Right cardiac atrium (tissue), 5 donors: ENCODE measurements at regions not wholly inside any gene's neighbourhood (a gene's known extent, or its start where the extent isn't known, plus 50 kb on each side); places are given as distances from the start of the nearest gene placed in this dataset.

Source experiments
- ATAC-seq, 2 donors: fragments of 200-7000 bp; cut with Tn5 transposase; one replicate each; pipeline versions ENCODE4 v1.8.0 to v1.9.1; 2020; ENCODE audit warnings: moderate library complexity in 2 of 2, mild to moderate bottlenecking in 1 of 2
- DNase-seq, 3 donors: peaks; one replicate each; pipeline ENCODE4 v3.0.0-alpha.2; 2020
- H3K27ac ChIP-seq: one replicate; pipeline ENCODE4 v1.5.1; 2013; ENCODE audit warnings: mild to moderate bottlenecking, low read length, control low read depth, moderate library complexity
- H3K27me3 ChIP-seq: one replicate; pipeline ENCODE4 v1.6.1; 2013; ENCODE audit not compliant: control insufficient read depth, insufficient read depth
- H3K4me1 ChIP-seq: one replicate; pipeline ENCODE4 v1.6.1; 2013; ENCODE audit warnings: low read length; ENCODE audit not compliant: control insufficient read depth, insufficient read depth
- H3K4me3 ChIP-seq: one replicate; pipeline ENCODE4 v1.5.1; 2013; ENCODE audit warnings: low read length, control low read depth
- H3K9me3 ChIP-seq: one replicate; pipeline ENCODE4 v1.6.1; 2013; ENCODE audit warnings: low read length; ENCODE audit not compliant: control insufficient read depth
- WGBS: extraction: QIAGEN DNeasy Blood & Tissue Kit; methylation state at CpG from one replicate; pipeline ENCODE4 v1.1.7; 2013; 5-methylcytosine and 5-hydroxymethylcytosine counted together
- intact Hi-C, 4 donors: fragments of 100-400 bp; cut with DNase I; formaldehyde crosslinking; loops; one replicate each; pipeline versions ENCODE4 v1.11.0 to v1.14.0; 2022 to 2023
- donor health status: healthy with polysubstance abuse.
- donor health status: DM: no; HTN: yes; CAD: no.
- donor health status: DM: no; HTN: no; CAD: no.
- donor health status: DM: no; HTN: yes; CAD: no; lungs with severe emphysema.
- donor health status: DM: yes; HTN: yes; CAD: no.

GRCh38 chr17:74077231-74077630, 126.2 kb upstream of the RPL38 start:
- H3K9me3 ChIP-seq = no peaks in the 10 kb centered on the region
- no peaks in the 10 kb centered on the region for H3K4me1 ChIP-seq
- H3K4me3 ChIP-seq = no peak overlapping the region
- H3K27me3 ChIP-seq = no peaks in the 10 kb centered on the region
- H3K27ac ChIP-seq = no peak overlapping the region
- intact Hi-C loops = no loop called here
- ATAC-seq (no peak), DNase-seq (no peak)

DNA sequence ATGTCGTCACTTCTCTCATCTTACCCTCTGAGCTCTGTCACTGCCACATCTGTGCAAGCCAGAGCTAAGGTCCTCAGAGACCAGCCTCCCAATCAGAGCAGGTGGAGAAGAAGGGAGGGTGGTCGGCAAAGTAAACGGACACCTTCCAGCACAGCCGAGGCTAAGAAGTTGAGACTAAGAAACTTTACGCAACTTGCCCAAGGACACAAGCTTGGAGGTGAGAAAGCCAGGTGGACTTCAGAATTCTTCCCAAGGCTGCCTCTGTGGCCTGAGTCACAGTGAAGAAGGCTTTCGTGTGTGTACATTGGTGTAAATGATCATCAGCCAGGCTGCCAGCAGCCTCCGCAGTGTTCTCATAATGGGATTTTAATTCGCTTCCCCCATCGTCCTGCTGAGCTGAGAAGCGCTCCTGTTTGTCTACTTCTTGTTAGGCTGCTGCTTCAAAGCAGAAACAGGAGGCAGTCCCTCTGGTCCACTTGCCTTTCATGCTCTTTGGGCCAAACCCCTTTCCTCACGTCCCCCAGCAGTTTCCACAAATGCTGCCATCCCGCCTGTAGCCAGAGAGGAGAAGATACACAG, 125.0 kb upstream of the RPL38 start:
- intact Hi-C loops = no loop called here
- Histone ChIP-seq H3K4me1 (no peaks in the 10 kb centered on the region), H3K27ac (no peak overlapping the region), H3K4me3 (no peak overlapping the region), H3K27me3 (no peaks in the 10 kb centered on the region), H3K9me3 (no peaks in the 10 kb centered on the region)
- no peak for ATAC-seq
- no peak for DNase-seq
- 65% methylated on average over 12 of the region's 12 CpGs for WGBS

DNA sequence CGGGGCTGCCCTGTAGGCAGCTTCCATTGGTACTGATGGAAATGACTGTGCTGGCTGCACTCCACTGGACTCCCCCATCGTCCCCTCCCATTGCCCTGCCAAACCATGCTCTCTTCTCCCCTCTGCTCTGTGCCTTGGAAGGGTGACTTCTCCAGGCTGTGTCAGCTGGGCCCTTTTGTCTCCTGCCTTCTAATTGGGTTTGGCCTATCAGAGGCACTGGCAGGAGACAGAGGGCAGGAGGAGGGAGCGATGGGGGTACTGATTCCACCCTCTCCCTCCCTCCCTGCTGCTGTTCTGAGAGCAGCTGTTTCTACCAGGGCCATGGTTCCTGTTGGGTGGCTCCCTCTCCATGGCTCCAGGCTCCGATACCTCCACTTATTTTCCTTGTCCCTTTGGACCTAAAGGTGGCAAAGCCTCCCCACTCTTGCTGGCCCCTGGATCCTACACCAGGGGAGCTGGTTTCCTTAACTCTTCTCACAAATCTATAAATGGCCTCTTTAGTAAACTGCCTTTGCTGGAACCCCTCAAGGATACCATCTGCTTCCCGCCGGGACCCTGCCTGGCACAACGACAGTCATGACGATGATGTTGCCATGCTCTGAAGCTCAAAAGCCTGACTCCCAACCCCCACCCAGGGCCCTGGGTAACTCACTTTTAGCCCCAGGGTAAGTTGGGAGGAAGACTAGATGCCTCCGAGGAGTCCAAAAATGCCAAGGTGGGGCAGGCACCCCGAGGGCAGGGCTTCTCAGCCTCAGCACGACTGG, 123.8 kb upstream of the RPL38 start:
- Histone ChIP-seq H3K4me3 (no peak overlapping the region), H3K4me1 (no peaks in the 10 kb centered on the region), H3K9me3 (no peaks in the 10 kb centered on the region), H3K27me3 (no peaks in the 10 kb centered on the region), H3K27ac (no peak overlapping the region)
- 78% methylated on average over 11 of the region's 11 CpGs for WGBS
- intact Hi-C loops = no loop called here
- no peak for DNase-seq
- no peak for ATAC-seq

DNA sequence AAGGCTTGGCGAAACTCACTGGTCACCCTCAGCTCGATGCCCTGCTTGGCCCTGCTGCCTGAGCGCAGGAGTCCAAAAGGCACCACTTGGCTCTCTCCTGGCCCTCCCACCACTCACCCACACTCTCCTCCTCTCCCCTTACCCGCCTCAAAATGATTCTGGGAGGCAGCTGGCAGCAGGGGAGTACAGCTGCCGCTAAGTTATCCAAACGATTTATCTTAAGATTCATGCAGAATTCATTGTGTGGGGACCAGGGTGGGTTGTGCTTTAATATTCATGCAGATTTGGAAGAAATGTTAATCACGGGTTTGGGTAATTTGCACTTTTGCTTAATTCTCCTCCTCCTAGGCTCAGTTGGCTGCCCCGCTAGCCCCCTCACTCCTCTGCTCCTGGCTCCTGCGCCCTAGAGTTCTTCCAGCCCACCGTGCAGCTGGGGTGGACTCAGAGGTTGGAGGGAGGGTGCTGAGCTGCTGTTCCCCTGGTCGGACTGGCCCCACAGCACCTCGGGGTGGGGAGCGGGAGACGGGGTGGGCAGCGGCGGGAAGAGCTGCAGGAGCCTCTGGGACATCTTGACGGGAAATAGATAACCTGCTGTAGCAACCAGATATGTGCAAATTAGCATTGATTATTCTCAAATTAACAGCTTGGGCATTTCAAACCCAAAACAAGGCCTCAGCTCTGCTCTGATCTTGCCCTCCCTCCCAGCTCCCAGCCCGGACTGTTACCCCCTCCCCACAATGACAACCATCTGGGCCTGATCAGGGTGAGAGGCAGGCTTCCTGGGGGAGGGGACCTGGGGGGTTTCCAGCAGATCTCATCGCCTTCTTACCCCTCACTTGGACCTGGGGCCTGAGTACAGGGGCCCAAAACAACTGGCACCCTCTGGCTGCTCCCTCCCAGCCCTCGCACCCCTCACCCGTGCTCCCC, 122.6 kb upstream of the RPL38 start:
- DNase-seq (no peak), ATAC-seq (no peak)
- peaks cover 1% of the 10 kb centered on the region for H3K9me3 ChIP-seq
- no peak overlapping the region for H3K27ac ChIP-seq
- H3K4me1 ChIP-seq = no peaks in the 10 kb centered on the region
- intact Hi-C loops = no loop called here
- no peaks in the 10 kb centered on the region for H3K27me3 ChIP-seq
- no peak overlapping the region for H3K4me3 ChIP-seq
- WGBS = 33% methylated on average over 21 of the region's 21 CpGs

DNA sequence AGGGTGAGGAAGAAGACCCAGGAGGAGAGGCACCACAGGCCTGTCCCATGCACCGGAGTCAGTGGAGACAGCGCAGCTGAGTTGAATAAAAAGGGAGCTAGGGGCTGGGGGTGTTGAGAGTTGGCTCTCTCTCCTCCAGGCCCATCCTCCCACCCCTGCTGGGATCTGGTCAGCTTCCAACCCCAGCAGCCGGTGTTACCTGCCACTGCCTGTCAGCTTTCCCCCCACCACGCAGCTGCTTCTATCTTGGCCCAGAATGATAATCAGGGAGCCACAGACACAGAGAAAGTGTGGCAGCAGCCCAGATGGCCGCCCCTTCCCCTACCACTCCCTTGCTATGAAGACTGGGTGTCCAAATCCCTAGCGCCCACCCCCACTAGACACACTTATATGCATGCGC, 120.6 kb upstream of the RPL38 start:
- H3K27ac ChIP-seq = no peak overlapping the region
- no peak for ATAC-seq
- 58% methylated on average over 7 of the region's 7 CpGs for WGBS
- H3K9me3 ChIP-seq = peaks cover 1% of the 10 kb centered on the region
- no peak for DNase-seq
- H3K4me3 ChIP-seq = no peak overlapping the region
- H3K27me3 ChIP-seq = no peaks in the 10 kb centered on the region
- no peaks in the 10 kb centered on the region for H3K4me1 ChIP-seq
- intact Hi-C loops = no loop called here

GRCh38 chr17:74083321-74083720, 120.2 kb upstream of the RPL38 start:
- Histone ChIP-seq H3K27ac (no peak overlapping the region), H3K4me3 (no peak overlapping the region), H3K27me3 (no peaks in the 10 kb centered on the region), H3K9me3 (peaks cover 1% of the 10 kb centered on the region), H3K4me1 (no peaks in the 10 kb centered on the region)
- 72% methylated on average over 3 of the region's 3 CpGs for WGBS
- DNase-seq (no peak), ATAC-seq (no peak)
- intact Hi-C loops = no loop called here

- Histone ChIP-seq H3K9me3 (peaks cover 1% of the 10 kb centered on the region), H3K27ac (no peak overlapping the region), H3K4me1 (no peaks in the 10 kb centered on the region), H3K27me3 (no peaks in the 10 kb centered on the region), H3K4me3 (no peak overlapping the region)
- WGBS = 54% methylated on average over 3 of the region's 3 CpGs
- ATAC-seq (no peak), DNase-seq (no peak)
- intact Hi-C loops = no loop called here
Observed at GRCh38 chr17:74085434-74085833, 118.0 kb upstream of the RPL38 start.

- no peak overlapping the region for H3K27ac ChIP-seq
- DNase-seq (no peak), ATAC-seq (no peak)
- intact Hi-C loops = no loop called here
- H3K27me3 ChIP-seq = no peaks in the 10 kb centered on the region
- 64% methylated on average over 9 of the region's 9 CpGs for WGBS
- no peaks in the 10 kb centered on the region for H3K4me1 ChIP-seq
- H3K4me3 ChIP-seq = no peak overlapping the region
- H3K9me3 ChIP-seq = peaks cover 1% of the 10 kb centered on the region
Observed at GRCh38 chr17:74087002-74087585, 116.4 kb upstream of the RPL38 start.

GRCh38 chr17:74088285-74088933, 115.1 kb upstream of the RPL38 start:
- intact Hi-C loops = no loop called here
- Histone ChIP-seq H3K4me1 (no peaks in the 10 kb centered on the region), H3K4me3 (no peak overlapping the region), H3K27ac (no peak overlapping the region), H3K9me3 (peaks cover 1% of the 10 kb centered on the region), H3K27me3 (no peaks in the 10 kb centered on the region)
- no peak for DNase-seq
- 84% methylated on average over 6 of the region's 6 CpGs for WGBS
- no peak for ATAC-seq

DNA sequence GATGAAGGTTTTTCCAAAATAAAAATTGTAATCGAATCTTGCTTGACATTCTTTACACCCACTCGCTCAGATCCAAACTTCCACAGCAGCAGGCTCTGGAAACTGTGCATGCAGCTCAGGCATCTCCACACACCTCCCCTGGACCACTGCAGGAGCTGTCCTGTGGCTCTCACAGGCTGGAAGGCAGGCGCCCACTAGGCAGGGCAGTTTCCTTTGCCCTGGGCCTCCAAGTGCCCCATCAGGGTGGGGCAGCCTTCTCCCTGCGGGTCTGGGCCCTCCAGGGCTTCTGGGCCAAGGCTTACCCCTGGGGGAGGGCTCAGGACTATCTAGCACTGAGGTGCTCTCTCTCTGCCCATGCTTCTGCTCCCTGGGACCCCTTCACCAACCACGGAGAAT, 114.5 kb upstream of the RPL38 start:
- intact Hi-C loops = no loop called here
- ATAC-seq = no peak

More for the DNA sequence above, 114.5 kb upstream of the RPL38 start:
- Histone ChIP-seq H3K4me1 (no peaks in the 10 kb centered on the region), H3K27ac (no peak overlapping the region), H3K9me3 (peaks cover 1% of the 10 kb centered on the region), H3K4me3 (no peak overlapping the region), H3K27me3 (no peaks in the 10 kb centered on the region)
- 65% methylated on average over 5 of the region's 5 CpGs for WGBS
- no peak for DNase-seq
